Testis (tissue), 2 donors: ENCODE measurements at regions not wholly inside any gene's neighbourhood (a gene's known extent, or its start where the extent isn't known, plus 50 kb on each side); places are given as distances from the start of the nearest gene placed in this dataset.
"Not testable (repeated sequence)": the region's sequence is repeated elsewhere in the genome, so short reads cannot be mapped to it uniquely, and the experiment has no call there.

ENCODE experiments used
- DNase-seq: peaks from one replicate; pipeline ENCODE4 v3.0.0-alpha.2; 2019
- H3K27ac ChIP-seq, 2 donors: fragments of 200-600 bp; sonication (generic); one replicate each; pipeline ENCODE4 v1.5.1; 2019
- H3K27me3 ChIP-seq: fragments of 200-600 bp; sonication (generic); one replicate; pipeline ENCODE4 v1.5.1; 2019
- H3K36me3 ChIP-seq: fragments of 200-600 bp; sonication (generic); one replicate; pipeline ENCODE4 v1.5.1; 2017; ENCODE audit warnings: low read depth; ENCODE audit errors: missing control alignments
- H3K4me1 ChIP-seq: fragments of 200-600 bp; sonication (generic); one replicate; pipeline ENCODE4 v1.5.1; 2019
- H3K4me3 ChIP-seq, 2 donors: fragments of 200-600 bp; sonication (generic); one replicate each; pipeline ENCODE4 v1.5.1; 2017 to 2019
- H3K9me3 ChIP-seq: fragments of 200-600 bp; sonication (generic); one replicate; pipeline ENCODE4 v1.5.1; 2017
- CTCF ChIP-seq, 3 experiments: fragments of 450-650 bp in 2 of 3; fragments of 200-600 bp in 1 of 3; sonication (generic) in 1 of 3; IDR thresholded peaks; one replicate each; pipeline ENCODE4 v1.5.1; 2016 to 2019; ENCODE audit warnings: antibody characterized with exemption in 3 of 3, mild to moderate bottlenecking in 2 of 3, moderate library complexity in 1 of 3
- POLR2A ChIP-seq: fragments of 450-650 bp; IDR thresholded peaks from one replicate; pipeline ENCODE4 v1.6.1; 2017; ENCODE audit warnings: antibody characterized with exemption, mild to moderate bottlenecking, moderate library complexity
- WGBS, 2 donors: methylation state at CpG; one replicate each; pipeline ENCODE4 v1.1.5; 2018; 5-methylcytosine and 5-hydroxymethylcytosine counted together
- intact Hi-C: fragments of 100-400 bp; cut with DNase I; formaldehyde crosslinking; loops from one replicate; pipeline ENCODE4 v1.15.1; 2023; ENCODE audit warnings: low total_unique reads

GRCh38 chr1:228611707-228612106, 123.6 kb upstream of the RHOU start:
- H3K27me3 ChIP-seq, H3K36me3 ChIP-seq, intact Hi-C loops, H3K4me1 ChIP-seq, H3K27ac ChIP-seq, H3K4me3 ChIP-seq, H3K9me3 ChIP-seq, DNase-seq: not testable (repeated sequence)
- no CpG with 5 or more reads among the region's 41 CpGs for WGBS, 2 donors

- intact Hi-C loops, H3K27ac ChIP-seq, DNase-seq, H3K4me1 ChIP-seq, H3K4me3 ChIP-seq, H3K27me3 ChIP-seq, H3K36me3 ChIP-seq, H3K9me3 ChIP-seq: not testable (repeated sequence)
- WGBS, 2 donors: 62% methylated on average over 23 of the region's 52 CpGs; no CpG with 5 or more reads in 1 of the 2 donors
These were observed 113.1 kb upstream of the RHOU start for GRCh38 chr1:228622002-228622716.

GRCh38 chr1:228626481-228626880, 108.8 kb upstream of the RHOU start:
- H3K4me3 ChIP-seq, H3K9me3 ChIP-seq, DNase-seq, H3K27me3 ChIP-seq, H3K27ac ChIP-seq, H3K36me3 ChIP-seq, intact Hi-C loops, H3K4me1 ChIP-seq: not testable (repeated sequence)
- no CpG with 5 or more reads among the region's 30 CpGs for WGBS, 2 donors

DNA sequence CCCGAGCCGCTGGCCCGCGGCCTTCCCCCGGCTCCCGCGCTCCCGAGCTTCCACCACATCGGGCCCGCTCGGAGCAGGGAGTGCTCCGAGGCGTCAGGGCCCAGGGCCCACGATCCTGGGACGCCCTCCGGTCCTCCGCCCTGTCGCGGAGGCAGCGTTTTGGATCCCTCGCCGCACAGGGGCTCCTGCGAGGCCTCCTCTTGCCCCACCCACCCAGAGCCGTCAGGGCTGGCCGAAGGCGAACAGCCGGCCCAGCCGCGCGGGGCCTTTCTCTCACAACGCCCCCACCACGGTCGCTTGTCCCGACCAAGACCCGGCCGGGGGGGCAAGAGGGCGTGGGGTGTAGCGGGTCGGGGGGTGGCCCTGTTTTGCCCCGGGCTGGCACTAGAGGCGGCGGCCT, 102.4 kb upstream of the RHOU start:
- H3K36me3 ChIP-seq, H3K27me3 ChIP-seq, H3K27ac ChIP-seq, H3K4me1 ChIP-seq, H3K9me3 ChIP-seq, intact Hi-C loops, H3K4me3 ChIP-seq, DNase-seq: not testable (repeated sequence)
- WGBS, 2 donors: no CpG with 5 or more reads among the region's 42 CpGs

GRCh38 chr1:228635304-228635703, 100.0 kb upstream of the RHOU start:
- intact Hi-C loops, H3K27me3 ChIP-seq, H3K4me1 ChIP-seq, H3K9me3 ChIP-seq, H3K36me3 ChIP-seq: not testable (repeated sequence)
- DNase-seq: peak; percentile 76
- 22% methylated on average over 40 of the region's 40 CpGs; no CpG with 5 or more reads in 1 of the 2 donors for WGBS, 2 donors
- H3K4me3 ChIP-seq: peak overlapping the region; percentile 41 to 57
- H3K27ac ChIP-seq: peak overlapping the region in 1 of 2 donors; percentile 28

- intact Hi-C loops, H3K36me3 ChIP-seq, H3K27ac ChIP-seq, H3K9me3 ChIP-seq, H3K4me1 ChIP-seq, H3K27me3 ChIP-seq: not testable (repeated sequence)
- H3K4me3 ChIP-seq: peak overlapping the region in 1 of 2 donors; percentile 43
- peak; percentile 39 for DNase-seq
- WGBS, 2 donors: 0% methylated on average over 18 of the region's 39 CpGs; no CpG with 5 or more reads in 1 of the 2 donors
These were observed 97.8 kb upstream of the RHOU start for GRCh38 chr1:228637529-228637928.

DNA sequence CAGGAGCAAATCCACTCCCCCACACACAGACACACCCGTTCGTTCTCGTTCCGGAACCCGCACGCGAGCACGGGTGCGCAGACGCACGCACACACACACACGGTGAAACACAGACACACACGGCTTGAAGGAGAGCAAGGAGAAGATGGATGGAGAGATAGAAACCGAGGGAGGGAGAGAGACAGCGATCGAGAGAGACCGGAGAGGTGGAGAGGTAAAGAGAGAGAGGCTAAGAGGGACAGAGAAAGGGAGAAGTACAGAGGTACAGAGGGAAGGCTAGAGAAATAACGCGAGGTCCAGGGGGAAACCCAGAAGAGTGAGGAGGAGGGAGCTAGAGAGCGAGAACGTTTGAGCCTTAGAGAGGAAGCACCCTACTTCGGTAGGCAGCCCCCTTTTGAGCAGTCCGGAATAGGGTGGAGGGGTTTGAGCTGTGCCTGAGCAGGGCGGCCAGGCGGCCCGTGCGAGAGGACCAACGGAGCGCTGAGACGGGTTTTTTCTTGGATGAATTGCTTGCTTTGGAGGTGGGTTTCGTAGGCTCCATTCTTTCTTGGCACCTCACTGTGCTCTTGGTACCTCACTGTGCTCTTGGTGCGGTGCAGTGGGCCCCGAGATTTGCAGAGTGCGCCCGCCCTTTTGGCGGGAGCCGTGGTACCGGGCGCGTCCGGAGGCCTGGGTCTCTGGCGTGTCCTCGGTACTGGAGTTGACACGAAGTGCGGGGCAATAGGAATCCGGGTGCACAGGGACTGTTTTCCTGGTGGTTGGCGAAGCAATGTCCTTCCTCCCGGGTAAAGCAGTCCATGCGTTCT, 88.4 kb upstream of the RHOU start:
- TF ChIP-seq POLR2A (no peak), CTCF (IDR thresholded peaks at IDR 0.05) (no peak)
- no peak overlapping the region for H3K27ac ChIP-seq
- 1% methylated on average over 26 to 49 of the region's 49 CpGs for WGBS, 2 donors
- H3K9me3 ChIP-seq: no peaks in the 10 kb centered on the region
- peak; percentile 27 for DNase-seq
- no peaks in the 10 kb centered on the region for H3K27me3 ChIP-seq
- no peaks in the 10 kb centered on the region for H3K36me3 ChIP-seq
- intact Hi-C loops: no loop called here
- H3K4me3 ChIP-seq: peak overlapping the region; percentile 22 to 43
- H3K4me1 ChIP-seq: peaks cover 11% of the 10 kb centered on the region
